Muscle layer of colon (tissue), 2 donors: ENCODE measurements at regions not wholly inside any gene's neighbourhood (a gene's known extent, or its start where the extent isn't known, plus 50 kb on each side); places are given as distances from the start of the nearest gene placed in this dataset.

ENCODE experiments used
- H3K27ac ChIP-seq: one replicate; pipeline ENCODE4 v1.7.0; 2013; ENCODE audit warnings: low read depth, mild to moderate bottlenecking, low read length, moderate library complexity
- H3K27me3 ChIP-seq, 2 donors: one replicate each; pipeline ENCODE4 v1.7.0; 2013; ENCODE audit warnings: low read length in 2 of 2, mild to moderate bottlenecking in 2 of 2; ENCODE audit not compliant: insufficient read depth in 2 of 2, control insufficient read depth in 1 of 2
- H3K36me3 ChIP-seq: one replicate; pipeline ENCODE4 v1.7.0; 2013; ENCODE audit warnings: mild to moderate bottlenecking, low read length; ENCODE audit not compliant: insufficient read depth
- H3K4me1 ChIP-seq: one replicate; pipeline ENCODE4 v1.7.0; 2013; ENCODE audit warnings: mild to moderate bottlenecking, low read length; ENCODE audit not compliant: insufficient read depth
- H3K4me3 ChIP-seq, 2 donors: one replicate each; pipeline ENCODE4 v1.7.0; 2013; ENCODE audit warnings: low read length in 2 of 2, low read depth in 1 of 2, mild to moderate bottlenecking in 1 of 2, moderate library complexity in 1 of 2
- H3K9ac ChIP-seq: one replicate; pipeline ENCODE4 v1.7.0; 2013; ENCODE audit warnings: low read length
- H3K9me3 ChIP-seq: one replicate; pipeline ENCODE4 v1.7.0; 2013; ENCODE audit warnings: mild to moderate bottlenecking, low read length
- donor health status: abdominal sarcoma.
- donor health status: Adenocarcinoma of cecum.

DNA sequence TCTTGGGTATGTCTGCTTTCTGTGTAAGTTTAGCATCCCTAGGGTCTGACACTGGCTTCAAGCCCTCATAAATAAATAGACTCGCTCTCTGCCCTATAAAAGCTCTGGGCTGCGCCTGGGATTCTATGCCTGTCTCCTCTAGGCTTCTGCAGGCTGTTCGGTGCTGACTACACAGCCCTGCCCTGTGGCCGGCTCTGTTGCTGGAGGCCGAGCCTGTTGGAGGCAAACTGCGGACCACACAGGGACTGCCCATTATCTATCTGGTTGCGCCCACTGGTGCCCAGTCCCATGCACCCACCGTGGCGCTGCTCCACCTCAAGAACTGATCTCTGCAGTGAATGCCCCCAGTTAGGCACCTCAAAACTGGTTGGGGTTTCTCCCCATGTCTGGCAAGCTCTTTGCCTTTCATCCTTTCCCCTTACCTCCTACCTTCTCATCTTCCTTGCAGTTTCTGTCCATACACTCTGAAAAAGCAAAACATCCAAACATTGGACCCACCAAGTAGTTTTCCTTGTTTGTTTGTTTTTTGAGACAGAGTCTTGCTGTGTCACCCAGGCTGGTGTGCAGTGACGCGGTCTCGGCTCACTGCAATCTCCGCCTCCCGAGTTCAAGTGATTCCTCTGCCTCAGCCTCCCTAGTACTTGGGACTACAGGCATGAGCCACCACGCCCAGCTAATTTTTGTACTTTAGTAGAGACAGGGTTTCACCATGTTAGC, 207.2 kb downstream of the ERCC6L2 start:
- no peaks in the 10 kb centered on the region for H3K9me3 ChIP-seq
- H3K4me3 ChIP-seq = no peak overlapping the region
- H3K4me1 ChIP-seq = peaks cover 21% of the 10 kb centered on the region
- peaks cover 0 to 7% of the 10 kb centered on the region in 2 donors for H3K27me3 ChIP-seq
- no peak overlapping the region for H3K27ac ChIP-seq
- no peak overlapping the region for H3K9ac ChIP-seq
- H3K36me3 ChIP-seq = no peaks in the 10 kb centered on the region

DNA sequence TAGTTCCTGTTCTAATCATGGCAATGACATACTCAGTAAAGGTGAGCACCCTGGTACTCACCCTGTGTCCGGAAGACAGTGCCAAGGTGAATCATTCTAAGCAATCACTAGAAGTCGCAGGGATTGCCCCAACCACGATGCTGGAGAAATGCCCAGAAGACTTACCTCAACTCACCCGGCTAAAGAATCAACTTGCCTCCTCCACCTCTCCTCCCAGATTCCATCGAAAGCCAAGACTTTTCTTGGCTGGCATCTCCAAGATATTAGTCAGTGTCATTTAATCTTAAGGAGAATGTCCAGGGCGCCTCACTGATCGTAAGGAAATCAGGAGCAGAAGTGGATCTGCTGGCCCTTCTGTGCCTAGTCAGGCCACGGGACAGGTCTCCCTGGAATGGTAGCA, 204.9 kb downstream of the ERCC6L2 start:
- H3K27me3 ChIP-seq = no peaks in the 10 kb centered on the region
- peak overlapping the region; percentile 12 for H3K27ac ChIP-seq

DNA sequence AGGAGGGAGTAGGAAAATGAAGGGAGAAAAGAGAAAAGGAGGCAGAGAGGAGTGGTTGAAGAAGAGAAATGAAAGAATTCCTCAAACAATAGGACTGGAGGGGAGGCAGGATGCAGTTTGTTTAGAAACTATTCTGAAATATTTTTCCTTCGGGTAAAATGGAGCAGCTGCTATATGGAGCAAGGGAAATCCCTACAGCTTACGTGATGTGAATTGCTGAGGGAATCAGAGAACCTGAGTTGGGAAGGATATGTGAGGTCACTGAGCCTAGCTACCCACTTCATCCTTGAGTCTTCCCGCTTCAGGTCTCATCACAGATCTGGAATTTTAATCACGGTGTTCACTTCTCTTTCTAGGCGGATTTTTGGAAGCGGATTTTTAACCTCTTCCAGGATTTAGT, 204.3 kb downstream of the ERCC6L2 start:
- H3K27me3 ChIP-seq = no peaks in the 10 kb centered on the region
- no peak overlapping the region for H3K4me3 ChIP-seq
- peak overlapping the region; percentile 12 for H3K27ac ChIP-seq
- no peak overlapping the region for H3K9ac ChIP-seq
- no peaks in the 10 kb centered on the region for H3K36me3 ChIP-seq
- peaks cover 21% of the 10 kb centered on the region for H3K4me1 ChIP-seq
- H3K9me3 ChIP-seq = no peaks in the 10 kb centered on the region

More for the DNA sequence above, 204.9 kb downstream of the ERCC6L2 start:
- Histone ChIP-seq H3K4me3 (no peak overlapping the region), H3K9ac (no peak overlapping the region), H3K36me3 (no peaks in the 10 kb centered on the region), H3K9me3 (no peaks in the 10 kb centered on the region), H3K4me1 (peaks cover 21% of the 10 kb centered on the region)

DNA sequence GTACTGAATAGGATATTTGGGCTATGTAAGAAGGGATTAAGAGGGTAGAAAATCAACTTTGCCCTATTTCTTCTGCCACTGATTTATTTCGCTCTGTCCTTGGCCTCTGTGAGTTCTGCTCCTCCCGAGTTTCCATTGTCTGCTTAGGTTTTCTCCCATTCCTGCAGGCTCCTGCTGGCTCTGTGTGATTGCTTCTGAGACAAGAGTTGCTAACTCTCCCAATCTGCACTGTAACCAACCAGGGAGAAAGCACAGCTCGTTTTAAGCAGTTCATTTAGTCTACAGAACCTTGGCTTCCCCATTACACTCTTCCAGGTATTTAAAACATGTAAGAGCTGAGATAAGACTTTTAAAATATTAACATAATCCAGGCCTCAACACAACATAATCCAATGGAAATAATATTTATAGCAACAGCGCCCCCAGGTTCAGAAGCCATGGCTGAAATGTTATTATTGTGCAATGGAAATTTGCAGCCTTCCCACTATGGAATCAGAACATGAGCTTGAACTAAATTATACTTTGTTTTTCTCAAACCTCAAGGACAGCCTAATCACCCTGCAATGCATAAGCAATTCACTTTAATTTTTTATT, 203.5 kb downstream of the ERCC6L2 start:
- no peaks in the 10 kb centered on the region for H3K27me3 ChIP-seq
- no peaks in the 10 kb centered on the region for H3K36me3 ChIP-seq
- peaks cover 21% of the 10 kb centered on the region for H3K4me1 ChIP-seq
- no peak overlapping the region for H3K9ac ChIP-seq
- no peak overlapping the region for H3K4me3 ChIP-seq
- H3K27ac ChIP-seq = peak overlapping the region; percentile 19
- no peaks in the 10 kb centered on the region for H3K9me3 ChIP-seq

DNA sequence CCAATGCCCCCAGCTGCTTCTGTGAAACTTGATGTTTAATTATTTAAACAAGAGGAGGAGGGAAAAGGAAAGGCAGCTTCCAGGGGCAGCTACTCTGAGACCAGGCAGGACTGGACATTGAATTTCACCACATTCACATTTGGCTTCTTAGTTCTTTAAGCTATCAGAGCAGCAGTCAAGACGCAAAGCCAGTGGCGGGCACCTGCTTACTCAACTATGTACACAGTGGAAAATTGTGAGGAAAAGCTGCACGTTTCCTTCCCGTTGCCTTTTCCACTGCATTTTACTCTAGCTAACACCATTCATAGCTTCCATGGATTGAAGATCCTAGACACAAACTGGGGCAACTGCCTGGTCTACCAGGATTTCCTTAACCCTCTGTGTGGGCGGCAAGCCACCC, 200.3 kb downstream of the ERCC6L2 start:
- Histone ChIP-seq H3K9ac (no peak overlapping the region), H3K27me3 (no peaks in the 10 kb centered on the region), H3K36me3 (no peaks in the 10 kb centered on the region), H3K9me3 (no peaks in the 10 kb centered on the region), H3K27ac (no peak overlapping the region), H3K4me3 (no peak overlapping the region), H3K4me1 (peaks cover 17% of the 10 kb centered on the region)

DNA sequence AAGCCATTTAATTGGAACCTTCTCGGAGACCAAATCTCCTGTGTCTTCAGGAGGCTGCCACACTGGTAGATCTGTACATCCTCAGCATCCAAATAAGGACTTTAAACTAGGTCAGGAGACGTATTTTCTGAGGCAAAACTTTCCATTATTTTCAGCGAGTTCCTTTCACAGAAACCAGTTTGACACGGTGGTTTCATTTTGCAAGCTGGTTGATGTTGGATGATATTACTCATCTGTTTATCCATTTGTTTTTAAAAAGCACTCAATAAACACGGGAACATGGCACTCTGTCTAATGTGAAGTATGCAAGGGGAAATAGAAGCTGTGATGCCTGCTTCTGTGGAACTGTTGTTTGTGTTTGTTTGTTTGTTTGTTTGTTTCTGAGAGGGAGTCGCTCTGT, 199.6 kb downstream of the ERCC6L2 start:
- Histone ChIP-seq H3K27me3 (no peaks in the 10 kb centered on the region), H3K9ac (no peak overlapping the region), H3K4me3 (no peak overlapping the region), H3K27ac (no peak overlapping the region), H3K36me3 (no peaks in the 10 kb centered on the region), H3K4me1 (peaks cover 10% of the 10 kb centered on the region), H3K9me3 (no peaks in the 10 kb centered on the region)

DNA sequence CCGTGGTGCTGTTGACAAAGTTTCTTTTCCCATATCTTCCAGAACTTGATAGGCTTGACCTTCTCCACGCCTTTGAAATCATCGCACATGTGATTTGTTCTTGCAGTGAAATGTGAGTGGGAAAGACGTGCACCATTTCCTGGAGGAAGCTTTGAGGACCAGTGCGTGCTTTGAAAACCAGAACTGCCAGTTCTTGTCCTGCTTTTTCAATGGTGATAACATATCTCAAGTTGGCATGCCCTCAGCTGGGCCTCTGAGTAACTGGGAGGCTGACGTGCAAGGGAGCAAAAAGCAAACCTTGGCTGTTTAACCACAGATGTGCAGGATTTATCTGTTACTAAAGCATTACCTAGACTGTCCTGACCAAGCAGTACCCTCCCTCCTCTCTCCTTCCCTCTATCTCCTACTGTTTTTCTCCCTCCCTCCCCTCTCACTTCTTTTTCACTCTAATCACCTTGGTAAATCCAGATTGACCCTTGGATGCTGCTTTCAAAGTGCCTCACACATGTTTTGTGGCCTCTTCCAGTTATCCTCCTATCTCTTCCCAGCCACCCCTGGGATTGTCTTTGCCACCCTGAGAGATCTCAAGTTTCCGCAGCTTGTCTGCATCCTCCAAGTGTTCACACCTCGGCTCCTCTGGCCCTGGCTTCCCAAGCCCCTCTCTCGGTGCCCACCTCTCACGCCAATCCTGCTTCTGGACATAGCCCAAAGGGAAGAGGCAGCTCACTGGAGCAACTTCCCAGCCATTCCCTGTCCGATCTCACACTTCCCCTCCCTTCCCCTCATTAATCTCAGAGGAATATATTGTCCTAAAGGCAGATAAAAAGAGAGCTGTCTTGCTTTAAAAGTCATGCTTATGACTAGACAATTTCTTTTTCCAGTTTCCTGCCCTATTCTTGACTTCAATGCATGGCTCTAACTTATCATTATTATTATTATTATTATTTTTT, 198.3 kb downstream of the ERCC6L2 start:
- H3K36me3 ChIP-seq = no peaks in the 10 kb centered on the region
- peaks cover 5% of the 10 kb centered on the region for H3K4me1 ChIP-seq
- H3K9ac ChIP-seq = no peak overlapping the region
- no peaks in the 10 kb centered on the region for H3K9me3 ChIP-seq
- H3K27ac ChIP-seq = no peak overlapping the region
- no peak overlapping the region for H3K4me3 ChIP-seq
- H3K27me3 ChIP-seq = no peaks in the 10 kb centered on the region

DNA sequence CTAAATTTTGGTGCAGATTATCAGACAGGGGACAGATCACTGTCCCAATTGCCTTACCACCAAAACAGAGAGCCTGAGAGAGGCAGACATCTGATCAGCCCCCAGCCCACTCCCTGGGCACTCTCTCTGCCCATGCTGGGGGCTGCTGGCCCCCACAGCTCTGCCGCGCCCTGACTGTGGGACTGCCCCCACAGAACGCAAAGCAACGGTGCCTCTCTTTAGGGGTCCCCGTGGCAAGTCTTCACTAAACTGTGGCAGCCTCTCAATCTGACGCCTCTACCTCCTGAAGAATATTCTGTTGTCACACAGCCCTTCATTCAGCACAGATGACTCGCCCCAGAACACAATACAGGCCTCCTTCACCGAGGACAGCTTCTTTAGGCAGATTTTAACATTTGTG, 197.4 kb downstream of the ERCC6L2 start:
- Histone ChIP-seq H3K4me3 (no peak overlapping the region), H3K27ac (no peak overlapping the region), H3K4me1 (no peaks in the 10 kb centered on the region), H3K9me3 (no peaks in the 10 kb centered on the region), H3K27me3 (no peaks in the 10 kb centered on the region), H3K36me3 (no peaks in the 10 kb centered on the region), H3K9ac (no peak overlapping the region)

DNA sequence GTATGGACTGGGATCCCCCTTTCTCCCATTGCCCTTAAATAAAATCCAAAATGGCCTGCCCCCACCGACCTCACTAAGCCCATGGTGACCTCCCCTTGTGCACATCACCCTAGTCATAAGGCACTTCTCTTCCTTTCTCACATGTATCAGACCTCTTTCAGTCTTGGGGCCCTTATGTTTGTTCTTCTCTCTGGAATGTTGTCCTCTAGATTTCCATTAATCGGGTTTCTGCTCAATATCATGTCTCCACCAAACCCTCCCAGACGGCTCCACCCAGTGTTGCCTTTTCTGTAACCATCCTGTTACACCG, 196.3 kb downstream of the ERCC6L2 start:
- H3K27ac ChIP-seq = no peak overlapping the region
- no peaks in the 10 kb centered on the region for H3K27me3 ChIP-seq
- H3K4me3 ChIP-seq = no peak overlapping the region
- H3K9me3 ChIP-seq = no peaks in the 10 kb centered on the region
- H3K36me3 ChIP-seq = no peaks in the 10 kb centered on the region
- no peak overlapping the region for H3K9ac ChIP-seq
- H3K4me1 ChIP-seq = no peaks in the 10 kb centered on the region

DNA sequence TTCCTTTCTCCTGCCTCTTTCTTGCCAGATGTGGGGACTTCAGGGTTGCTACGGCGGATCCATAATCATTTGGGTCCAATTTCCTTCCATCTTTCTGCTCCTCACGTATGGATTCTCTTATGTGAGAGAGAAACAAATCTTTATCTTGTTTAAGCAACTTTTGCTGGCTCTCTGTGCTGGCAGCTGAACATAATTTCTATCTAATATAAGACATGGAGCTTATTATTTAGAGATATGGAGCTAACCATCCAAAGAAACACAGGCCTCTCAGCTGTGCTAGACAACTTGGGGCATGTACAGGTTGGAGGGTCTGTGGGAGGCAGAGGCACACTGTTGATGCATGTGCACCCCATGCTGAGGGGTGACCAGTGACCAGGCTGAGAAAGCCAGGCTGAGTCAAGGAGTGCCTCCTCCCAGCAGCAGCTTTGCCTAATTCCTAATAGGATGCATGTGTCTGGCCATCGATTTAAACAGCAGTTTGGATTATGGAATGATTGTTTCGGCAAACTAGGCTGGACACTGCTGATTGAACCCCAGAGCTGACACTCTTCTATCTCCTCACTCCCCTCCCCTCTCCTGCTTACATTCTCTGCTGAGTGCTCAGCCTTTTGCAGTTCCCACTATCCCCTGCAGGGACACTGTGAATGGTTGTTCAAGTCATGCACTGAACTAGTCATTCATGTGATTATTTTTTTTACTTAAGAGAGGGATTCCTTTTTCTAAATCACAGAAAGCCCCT, 195.8 kb downstream of the ERCC6L2 start:
- Histone ChIP-seq H3K27ac (no peak overlapping the region), H3K4me3 (no peak overlapping the region), H3K27me3 (no peaks in the 10 kb centered on the region), H3K36me3 (no peaks in the 10 kb centered on the region), H3K9ac (no peak overlapping the region), H3K9me3 (no peaks in the 10 kb centered on the region), H3K4me1 (no peaks in the 10 kb centered on the region)

DNA sequence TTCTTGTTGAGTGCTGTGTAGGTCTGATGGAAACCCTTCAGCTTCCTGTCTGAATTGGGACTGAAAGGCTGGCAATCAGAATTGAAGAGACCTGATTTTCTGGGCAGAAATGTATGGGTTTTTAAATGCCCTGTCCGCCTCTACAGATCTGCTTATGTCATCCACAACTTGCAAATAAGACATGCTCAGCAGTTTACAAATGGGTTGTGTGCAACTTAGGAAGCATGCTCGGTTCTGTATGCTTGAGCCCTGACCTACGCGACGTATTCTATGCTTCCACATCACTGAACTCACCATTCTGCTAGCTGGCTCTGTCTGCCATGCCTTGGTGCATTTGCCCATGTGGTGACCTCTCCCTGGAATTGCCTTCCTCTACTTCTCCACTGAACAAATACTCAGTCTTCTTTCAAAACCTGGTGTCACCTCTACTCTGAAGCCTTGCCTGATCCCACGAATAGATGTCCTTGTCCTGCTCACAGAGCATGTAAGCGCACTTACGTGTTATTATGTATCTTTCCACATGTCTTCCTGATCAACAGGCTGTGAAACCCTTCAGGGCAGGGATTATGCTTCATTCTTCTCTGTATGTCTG, 194.2 kb downstream of the ERCC6L2 start:
- Histone ChIP-seq H3K9ac (no peak overlapping the region), H3K9me3 (no peaks in the 10 kb centered on the region), H3K27me3 (no peaks in the 10 kb centered on the region), H3K27ac (no peak overlapping the region), H3K36me3 (no peaks in the 10 kb centered on the region), H3K4me1 (no peaks in the 10 kb centered on the region), H3K4me3 (no peak overlapping the region)
